GM10266 (cell line): ENCODE measurements at regions not wholly inside any gene's neighbourhood (a gene's known extent, or its start where the extent isn't known, plus 50 kb on each side); places are given as distances from the start of the nearest gene placed in this dataset.

Experiments used
- DNase-seq: peaks from one replicate; pipeline ENCODE4 v3.0.0; 2012; ENCODE audit errors: extremely low spot score
- TF ChIP-seq, protein P1 (sequence below): IDR thresholded peaks from 2 replicates; pipeline ENCODE4 v1.5.1; 2012; ENCODE audit warnings: mild to moderate bottlenecking, low read depth; ENCODE audit not compliant: control insufficient read depth, insufficient read depth; ENCODE audit errors: missing control alignments

DNA sequence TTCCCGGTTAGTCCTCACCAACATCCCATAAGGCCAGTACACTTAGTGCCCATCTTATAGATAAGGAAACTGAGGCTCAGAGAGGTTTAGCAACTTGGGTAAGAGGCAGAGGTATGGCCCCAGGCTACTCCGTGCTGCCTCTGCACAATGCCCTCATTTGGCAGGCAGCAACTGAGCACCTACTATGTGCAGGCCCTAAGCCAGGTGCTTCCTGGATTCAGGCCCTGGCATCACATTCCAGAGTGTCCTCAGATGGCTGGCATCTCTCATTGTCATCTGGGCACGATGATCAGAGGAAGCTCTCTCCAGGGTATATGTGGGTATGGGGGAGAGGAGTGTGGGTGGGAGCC is 53.8 kb upstream of the PSD2 start:
- no peak for DNase-seq
- TF ChIP-seq, protein P1, sequence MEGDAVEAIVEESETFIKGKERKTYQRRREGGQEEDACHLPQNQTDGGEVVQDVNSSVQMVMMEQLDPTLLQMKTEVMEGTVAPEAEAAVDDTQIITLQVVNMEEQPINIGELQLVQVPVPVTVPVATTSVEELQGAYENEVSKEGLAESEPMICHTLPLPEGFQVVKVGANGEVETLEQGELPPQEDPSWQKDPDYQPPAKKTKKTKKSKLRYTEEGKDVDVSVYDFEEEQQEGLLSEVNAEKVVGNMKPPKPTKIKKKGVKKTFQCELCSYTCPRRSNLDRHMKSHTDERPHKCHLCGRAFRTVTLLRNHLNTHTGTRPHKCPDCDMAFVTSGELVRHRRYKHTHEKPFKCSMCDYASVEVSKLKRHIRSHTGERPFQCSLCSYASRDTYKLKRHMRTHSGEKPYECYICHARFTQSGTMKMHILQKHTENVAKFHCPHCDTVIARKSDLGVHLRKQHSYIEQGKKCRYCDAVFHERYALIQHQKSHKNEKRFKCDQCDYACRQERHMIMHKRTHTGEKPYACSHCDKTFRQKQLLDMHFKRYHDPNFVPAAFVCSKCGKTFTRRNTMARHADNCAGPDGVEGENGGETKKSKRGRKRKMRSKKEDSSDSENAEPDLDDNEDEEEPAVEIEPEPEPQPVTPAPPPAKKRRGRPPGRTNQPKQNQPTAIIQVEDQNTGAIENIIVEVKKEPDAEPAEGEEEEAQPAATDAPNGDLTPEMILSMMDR, result no peak

DNA sequence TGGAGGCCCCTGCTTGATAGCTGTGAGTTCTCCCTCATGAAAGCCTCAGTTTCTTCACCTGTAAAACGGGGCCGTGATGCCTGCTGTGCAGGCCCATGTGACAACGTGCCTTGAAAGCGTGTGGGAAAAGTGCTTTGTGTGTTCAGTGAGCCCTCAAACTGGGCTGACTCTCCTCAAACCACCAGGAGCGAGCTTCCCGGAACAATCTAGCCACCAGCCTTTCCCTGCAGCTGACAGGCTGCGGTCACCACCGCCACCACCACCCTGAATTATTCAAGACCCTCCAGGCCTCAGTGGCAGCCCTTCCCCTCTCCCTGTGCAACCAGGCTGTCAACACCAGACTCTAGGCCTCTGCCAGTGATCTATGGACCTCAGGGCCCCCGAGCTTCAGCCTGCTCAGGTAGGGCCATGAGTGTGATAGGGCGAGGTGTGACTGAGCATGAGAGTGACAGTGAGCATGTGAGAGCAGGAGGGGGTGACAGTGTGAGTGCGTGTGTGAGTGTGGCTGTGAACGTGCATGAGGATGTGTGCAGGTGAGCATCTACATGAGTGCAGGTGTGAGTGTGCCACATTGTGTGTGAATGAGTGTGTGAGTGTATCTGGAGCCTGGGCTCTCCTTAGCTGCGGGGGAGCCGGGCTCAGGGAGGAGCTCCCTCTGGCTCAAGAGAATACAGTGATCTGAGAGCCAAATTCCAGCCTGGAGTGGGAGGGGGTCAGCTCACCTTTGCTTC is 53.3 kb upstream of the PSD2 start:
- TF ChIP-seq, protein P1, result no peak
- no peak for DNase-seq

DNA sequence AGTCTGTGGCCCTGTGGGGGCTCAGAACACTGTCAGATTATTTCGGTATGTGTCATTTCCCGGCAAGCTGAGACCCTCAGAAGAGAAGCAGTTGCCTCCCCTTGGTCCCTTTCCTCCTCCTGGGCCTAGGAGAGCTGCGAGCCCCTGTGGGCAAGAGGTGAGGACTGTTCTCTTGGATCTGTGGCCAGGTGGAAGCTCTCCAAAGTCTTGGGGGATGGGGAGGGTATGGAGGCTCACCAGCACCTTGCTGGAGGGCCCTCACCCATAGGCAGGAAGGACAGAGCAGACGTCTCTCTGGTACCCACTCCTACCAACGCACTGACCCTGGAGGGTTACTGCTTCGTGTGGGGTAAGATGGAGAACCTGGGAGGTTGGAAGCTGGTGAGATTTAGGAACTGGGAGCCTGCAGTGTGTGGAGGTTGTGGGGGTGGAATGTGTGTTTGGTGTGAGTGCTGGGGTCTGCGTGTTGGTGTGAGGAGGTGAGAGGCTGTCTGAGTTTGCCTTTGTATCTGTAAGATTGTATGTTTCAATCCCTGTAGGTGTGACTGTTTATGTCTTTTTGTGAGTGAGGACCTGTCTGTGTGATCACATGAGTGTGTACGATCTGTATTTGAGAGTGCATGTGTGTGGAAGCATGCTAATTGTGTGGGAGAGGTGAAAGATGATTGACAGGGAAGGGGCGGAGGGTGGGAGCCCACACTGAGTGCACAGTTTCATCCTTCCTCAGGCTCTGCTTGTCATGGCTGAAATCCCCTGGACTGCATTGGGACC is 52.4 kb upstream of the PSD2 start:
- DNase-seq, result no peak
- TF ChIP-seq, protein P1, result no peak

DNA sequence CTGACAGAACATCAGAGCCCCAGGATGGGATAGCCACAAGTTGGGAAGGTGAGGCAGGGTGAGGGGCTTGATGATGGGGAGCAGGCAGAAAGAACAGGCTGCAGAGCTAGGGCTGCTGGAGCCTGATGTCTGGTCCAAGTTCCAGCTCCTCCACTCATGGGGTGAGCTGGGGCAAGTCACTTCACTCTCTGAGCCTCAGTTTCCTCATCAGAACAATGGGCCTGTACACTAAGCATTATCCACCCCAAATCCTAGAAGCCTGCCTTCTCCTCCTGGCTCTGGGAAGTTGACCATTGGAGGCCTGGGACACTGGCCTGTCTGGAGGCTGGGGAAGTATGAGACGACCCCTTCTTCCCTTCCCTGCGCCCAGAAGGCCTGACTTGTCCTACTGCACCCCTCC is 51.8 kb upstream of the PSD2 start:
- TF ChIP-seq, protein P1, result no peak
- no peak for DNase-seq

DNA sequence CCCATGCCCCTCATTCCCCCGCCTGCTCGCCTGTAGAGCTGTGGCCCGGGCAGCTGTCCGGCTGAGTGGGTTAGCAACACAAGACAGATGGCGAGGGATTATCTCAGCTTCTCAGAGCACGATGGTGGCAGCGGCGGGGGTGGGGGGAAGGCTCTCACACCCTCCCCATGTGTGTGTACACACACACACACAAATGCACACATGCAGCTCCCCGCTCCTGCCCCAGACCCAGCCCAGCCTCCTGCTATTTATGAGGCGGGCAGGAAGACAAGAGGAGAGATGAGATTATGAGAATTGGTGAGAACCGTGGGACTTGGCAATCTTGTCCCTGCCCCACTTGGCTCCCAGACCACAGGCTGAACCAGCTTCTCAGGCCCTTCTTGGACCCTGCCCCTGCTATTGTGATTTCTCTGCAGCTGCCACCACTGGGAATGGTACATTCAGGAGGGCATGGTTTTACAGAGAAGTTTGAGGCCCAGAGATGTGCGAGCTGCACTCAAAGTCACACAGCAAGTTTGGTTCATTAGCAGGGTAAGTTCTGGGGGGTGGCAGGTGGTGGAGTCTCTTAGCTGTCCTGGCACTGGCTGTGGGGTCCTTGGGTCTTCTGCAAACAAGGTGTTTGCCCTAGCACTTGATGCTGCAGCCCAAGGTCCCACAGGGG is 51.0 kb upstream of the PSD2 start:
- no peak for DNase-seq
- TF ChIP-seq, protein P1, result no peak

DNA sequence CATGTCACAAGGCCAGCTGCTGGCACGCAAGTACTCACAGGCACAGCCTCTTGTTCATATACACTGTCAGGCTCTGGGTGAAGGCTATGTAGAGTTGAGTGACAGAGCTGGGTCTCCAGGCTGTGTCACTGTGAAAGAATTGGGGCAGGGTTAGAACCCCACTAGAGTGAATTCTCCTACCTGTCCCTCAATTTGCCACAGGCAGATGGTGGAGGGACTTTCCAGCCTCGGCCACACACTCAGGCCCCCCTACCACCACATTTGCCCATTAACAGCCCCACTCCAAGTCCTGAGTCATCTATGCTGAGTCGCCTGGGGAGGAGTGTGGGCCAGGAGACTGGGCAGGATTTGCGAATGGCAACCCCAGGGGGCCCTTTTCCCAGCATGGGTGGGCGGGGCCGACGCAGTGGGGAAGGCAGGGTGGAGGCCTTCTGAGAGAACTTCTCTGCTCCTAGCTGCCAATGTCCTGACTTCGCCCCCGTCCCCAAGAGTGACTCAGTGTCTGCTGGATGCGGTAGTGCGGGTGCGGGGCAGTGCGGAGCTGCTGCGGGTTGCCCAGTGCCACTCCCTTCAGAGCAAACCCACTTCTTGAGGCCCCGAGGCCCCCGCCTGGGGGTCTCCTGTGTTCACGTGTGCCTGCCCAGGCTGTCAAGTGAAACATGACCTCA is 50.3 kb upstream of the PSD2 start:
- DNase-seq, result no peak
- TF ChIP-seq, protein P1, result no peak
